Caco-2 (cell line): ENCODE measurements at regions not wholly inside any gene's neighbourhood (a gene's known extent, or its start where the extent isn't known, plus 50 kb on each side); places are given as distances from the start of the nearest gene placed in this dataset.
"Not testable (repeated sequence)": the region's sequence is repeated elsewhere in the genome, so short reads cannot be mapped to it uniquely, and the experiment has no call there.

Experiments
- BruUV-seq: library from RNA; stranded (reverse); fragments of 400-500 nt; replicated peaks from 2 replicates; lab custom pipeline; 2021; lab: Mats Ljungman, UMichigan
- CTCF ChIA-PET: fragments of 300-600 bp; sonication (Branson Sonifier 250); formaldehyde crosslinking; loops from one replicate; lab custom pipeline; 2022; ENCODE audit warnings: antibody characterized with exemption; lab: Charles Lee
- POLR2A ChIA-PET: fragments of 300-600 bp; sonication (Branson Sonifier 250); formaldehyde crosslinking; loops from one replicate; lab custom pipeline; 2022; ENCODE audit warnings: antibody characterized with exemption; lab: Charles Lee
- DNase-seq, 2 experiments: peaks; one replicate each; pipeline versions ENCODE4 v3.0.0 to v3.0.0-alpha.2; 2020 to 2022
- H3K27me3 ChIP-seq: replicated peaks from 2 replicates; pipeline ENCODE4 v1.6.0; 2011; ENCODE audit warnings: low read length; ENCODE audit not compliant: control insufficient read depth, insufficient read depth
- H3K36me3 ChIP-seq: 2 replicates; pipeline ENCODE4 v1.5.1; 2011; ENCODE audit warnings: low read length; ENCODE audit not compliant: control insufficient read depth, insufficient read depth
- H3K4me1 ChIP-seq: fragments of 250-450 bp; sonication (Bioruptor Pico); 2 replicates; pipeline ENCODE4 v1.5.1; 2020; ENCODE audit warnings: mild to moderate bottlenecking
- H3K4me3 ChIP-seq: 2 replicates; pipeline ENCODE4 v1.5.1; 2011; ENCODE audit warnings: low read depth, mild to moderate bottlenecking, control low read depth, low read length
- H3K9me3 ChIP-seq: fragments of 250-450 bp; sonication (Bioruptor Pico); 2 replicates; pipeline ENCODE4 v1.5.1; 2020; ENCODE audit warnings: mild to moderate bottlenecking, moderate library complexity
- H3K27ac Mint-ChIP-seq: one replicate; pipeline ENCODE4 v1.8.0; 2022; ENCODE audit warnings: mixed read lengths; ENCODE audit not compliant: unreplicated experiment
- H3K27me3 Mint-ChIP-seq: one replicate; pipeline ENCODE4 v1.8.0; 2022; ENCODE audit warnings: mixed read lengths; ENCODE audit not compliant: insufficient read depth, unreplicated experiment
- H3K36me3 Mint-ChIP-seq: one replicate; pipeline ENCODE4 v1.8.0; 2022; ENCODE audit warnings: mild to moderate bottlenecking, mixed read lengths; ENCODE audit not compliant: insufficient read depth, unreplicated experiment
- H3K4me1 Mint-ChIP-seq: one replicate; pipeline ENCODE4 v1.8.0; 2022; ENCODE audit warnings: low read depth, mixed read lengths; ENCODE audit not compliant: unreplicated experiment
- H3K4me3 Mint-ChIP-seq: one replicate; pipeline ENCODE4 v1.8.0; 2022; ENCODE audit warnings: mild to moderate bottlenecking, moderate library complexity, mixed read lengths; ENCODE audit not compliant: unreplicated experiment
- H3K9me3 Mint-ChIP-seq: one replicate; pipeline ENCODE4 v1.8.0; 2022; ENCODE audit warnings: mixed read lengths; ENCODE audit not compliant: unreplicated experiment
- intact Hi-C: fragments of 100-400 bp; cut with micrococcal nuclease; formaldehyde crosslinking; loops from one replicate; pipeline ENCODE4 v1.10.0; 2022; ENCODE audit not compliant: unreplicated experiment
- TF ChIP-seq, protein P1 (sequence below), 2 experiments: fragments of 200-600 bp in 1 of 2; IDR thresholded peaks; 1 replicate in 1 of 2; 2 replicates in 1 of 2; pipeline versions ENCODE4 v1.5.1 to v1.8.0; 2011 to 2022; ENCODE audit warnings: antibody characterized with exemption in 1 of 2, control low read depth in 1 of 2, inconsistent platforms in 1 of 2, low read depth in 1 of 2, low read length in 1 of 2, mild to moderate bottlenecking in 1 of 2, moderate library complexity in 1 of 2; ENCODE audit not compliant: insufficient read depth in 1 of 2, severe bottlenecking in 1 of 2, unreplicated experiment in 1 of 2

DNA sequence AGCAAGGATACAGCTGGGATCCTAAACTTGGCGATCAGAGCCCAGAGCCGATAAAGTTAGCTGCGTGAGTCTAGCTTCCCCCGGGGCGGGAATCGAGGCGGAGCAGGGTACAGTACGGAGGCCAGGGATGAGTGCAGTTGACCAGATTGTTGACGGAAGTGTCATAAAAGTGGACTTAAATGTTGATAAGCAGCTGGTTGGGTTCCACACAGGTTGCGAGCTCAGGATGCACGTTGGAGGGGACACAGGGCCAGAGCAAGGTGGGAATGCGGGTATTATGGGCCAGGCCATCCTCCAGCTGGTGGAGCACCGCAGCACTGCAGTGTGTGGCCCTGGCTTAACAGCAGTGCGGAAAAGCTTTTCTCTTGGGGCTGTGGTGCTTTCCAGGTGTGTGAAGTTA, 76.0 kb upstream of the PZP start:
- H3K27me3 Mint-ChIP-seq, H3K27me3 ChIP-seq, H3K9me3 ChIP-seq, POLR2A ChIA-PET, H3K36me3 Mint-ChIP-seq, H3K4me1 Mint-ChIP-seq, H3K4me1 ChIP-seq, intact Hi-C loops, H3K36me3 ChIP-seq, H3K9me3 Mint-ChIP-seq: not testable (repeated sequence)
- CTCF ChIA-PET = interaction anchor here (0.6 to 1.8 kb wide), 2 partner anchors 47 to 219 kb away, joined by 3 to 4 read pairs; no protein-coding TSS in a partner anchor
- Mint-ChIP-seq H3K4me3 (peak overlapping the region; percentile 99), H3K27ac (peak overlapping the region; percentile 97)
- TSS peak; percentile 72 for BruUV-seq
- DNase-seq = peak; percentile 67 to 68
- peak overlapping the region; percentile 87 for H3K4me3 ChIP-seq
- TF ChIP-seq, protein P1, sequence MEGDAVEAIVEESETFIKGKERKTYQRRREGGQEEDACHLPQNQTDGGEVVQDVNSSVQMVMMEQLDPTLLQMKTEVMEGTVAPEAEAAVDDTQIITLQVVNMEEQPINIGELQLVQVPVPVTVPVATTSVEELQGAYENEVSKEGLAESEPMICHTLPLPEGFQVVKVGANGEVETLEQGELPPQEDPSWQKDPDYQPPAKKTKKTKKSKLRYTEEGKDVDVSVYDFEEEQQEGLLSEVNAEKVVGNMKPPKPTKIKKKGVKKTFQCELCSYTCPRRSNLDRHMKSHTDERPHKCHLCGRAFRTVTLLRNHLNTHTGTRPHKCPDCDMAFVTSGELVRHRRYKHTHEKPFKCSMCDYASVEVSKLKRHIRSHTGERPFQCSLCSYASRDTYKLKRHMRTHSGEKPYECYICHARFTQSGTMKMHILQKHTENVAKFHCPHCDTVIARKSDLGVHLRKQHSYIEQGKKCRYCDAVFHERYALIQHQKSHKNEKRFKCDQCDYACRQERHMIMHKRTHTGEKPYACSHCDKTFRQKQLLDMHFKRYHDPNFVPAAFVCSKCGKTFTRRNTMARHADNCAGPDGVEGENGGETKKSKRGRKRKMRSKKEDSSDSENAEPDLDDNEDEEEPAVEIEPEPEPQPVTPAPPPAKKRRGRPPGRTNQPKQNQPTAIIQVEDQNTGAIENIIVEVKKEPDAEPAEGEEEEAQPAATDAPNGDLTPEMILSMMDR (IDR thresholded peaks at IDR 0.05; ENCODE audit: insufficient read depth in 1 of 2, low read depth in 1 of 2, low read length in 1 of 2, severe bottlenecking in 1 of 2, unreplicated experiment in 1 of 2) = peak in 1 of 2 experiments; percentile 14

DNA sequence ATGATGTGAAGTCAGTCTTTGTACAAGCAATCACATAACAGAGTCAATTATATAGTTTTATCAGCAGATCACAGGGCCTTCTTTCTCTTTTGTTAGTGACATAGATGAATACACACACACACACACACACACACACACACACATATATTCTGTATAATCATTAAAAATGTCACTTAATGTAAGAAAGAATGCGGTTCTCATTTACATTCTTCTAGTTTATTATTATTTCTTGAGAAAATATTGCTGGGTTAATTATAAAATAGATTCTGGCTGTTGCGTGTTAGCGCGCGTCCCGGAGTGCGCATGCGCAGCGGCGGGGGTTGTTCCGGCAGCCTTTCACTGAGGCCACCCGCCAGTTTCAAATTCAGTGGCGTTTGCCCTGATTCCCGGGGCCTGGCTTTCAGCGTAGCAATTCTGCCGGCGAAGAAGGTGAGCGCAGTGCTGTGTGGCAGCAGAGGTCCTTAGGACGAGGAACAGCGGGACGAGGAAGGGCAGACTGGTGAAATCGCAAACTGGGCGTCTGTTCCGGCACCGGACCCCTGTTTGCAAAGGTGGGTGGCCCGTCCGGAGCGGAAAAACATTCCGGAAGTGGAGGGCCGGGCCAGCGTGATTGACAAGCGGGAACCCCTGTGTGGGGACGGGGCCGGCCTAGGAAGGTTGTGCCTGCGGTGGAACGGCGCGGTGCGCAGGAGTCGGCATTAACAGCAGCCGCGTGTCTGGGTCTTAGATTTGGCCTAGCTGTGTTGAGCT, 75.3 kb upstream of the PZP start:
- H3K27me3 ChIP-seq, H3K9me3 ChIP-seq, intact Hi-C loops, H3K4me1 ChIP-seq, H3K4me1 Mint-ChIP-seq, H3K27me3 Mint-ChIP-seq, H3K36me3 ChIP-seq, H3K9me3 Mint-ChIP-seq, POLR2A ChIA-PET, H3K36me3 Mint-ChIP-seq: not testable (repeated sequence)
- BruUV-seq = TSS peak; percentile 96
- H3K27ac Mint-ChIP-seq = peak overlapping the region; percentile 97
- peak overlapping the region; percentile 87 for H3K4me3 ChIP-seq
- peak; percentile 96 for DNase-seq
- peak overlapping the region; percentile 99 for H3K4me3 Mint-ChIP-seq
- CTCF ChIA-PET = interaction anchor here (0.6 to 1.8 kb wide), 2 partner anchors 47 to 219 kb away, joined by 3 to 4 read pairs; no protein-coding TSS in a partner anchor

DNA sequence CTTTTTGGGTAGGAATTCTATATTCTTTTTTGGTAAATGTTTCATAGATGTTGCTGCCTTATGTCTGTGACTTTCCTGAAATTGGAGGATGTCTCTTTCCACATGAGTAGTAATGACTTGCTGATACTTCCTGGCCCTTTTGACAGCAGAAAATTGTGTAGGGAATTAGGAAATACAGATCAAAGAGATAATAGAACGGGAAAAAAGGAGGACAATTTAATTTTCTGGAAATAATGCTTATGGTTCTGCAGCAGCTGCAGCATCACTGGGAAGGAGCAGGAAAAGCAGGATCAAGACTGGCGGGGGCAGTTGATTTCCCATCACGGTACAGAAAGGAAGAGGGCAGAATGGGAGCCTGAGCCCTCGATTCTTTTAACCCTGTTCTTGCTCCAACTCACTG, 68.8 kb upstream of the PZP start:
- Histone ChIP-seq H3K4me1 (peaks cover 14% of the 10 kb centered on the region), H3K36me3 (no peaks in the 10 kb centered on the region), H3K9me3 (no peaks in the 10 kb centered on the region), H3K27me3 (no peaks in the 10 kb centered on the region), H3K4me3 (no peak overlapping the region)
- Mint-ChIP-seq H3K9me3 (no peaks in the 10 kb centered on the region), H3K27me3 (peaks cover 8% of the 10 kb centered on the region), H3K4me3 (no peak overlapping the region), H3K36me3 (no peaks in the 10 kb centered on the region), H3K4me1 (peaks cover 5% of the 10 kb centered on the region), H3K27ac (no peak overlapping the region)
- no peak for DNase-seq
- ChIA-PET CTCF (no interaction called here), POLR2A (no interaction called here)
- intact Hi-C loops = no loop called here
- TF ChIP-seq, protein P1 (IDR thresholded peaks at IDR 0.05; ENCODE audit: insufficient read depth in 1 of 2, low read depth in 1 of 2, low read length in 1 of 2, severe bottlenecking in 1 of 2, unreplicated experiment in 1 of 2) = no peak
- no TSS peak for BruUV-seq
